GM12874 (cell line): ENCODE measurements at regions not wholly inside any gene's neighbourhood (a gene's known extent, or its start where the extent isn't known, plus 50 kb on each side); places are given as distances from the start of the nearest gene placed in this dataset.

Experiments used
- CTCF ChIP-seq: IDR thresholded peaks from 2 replicates; pipeline ENCODE4 v1.5.1; 2011; ENCODE audit warnings: low read depth, mild to moderate bottlenecking, control low read depth, low read length, moderate library complexity; ENCODE audit not compliant: insufficient read depth

GRCh38 chr6:144405163-144405562 lies 120.0 kb downstream of the UTRN start:
- TF ChIP-seq CTCF, result no peak

- no peak for TF ChIP-seq CTCF
Measured at GRCh38 chr6:144406796-144407195, 121.7 kb downstream of the UTRN start.

GRCh38 chr6:144408161-144408560 lies 123.0 kb downstream of the UTRN start:
- TF ChIP-seq CTCF, result no peak

GRCh38 chr6:144410059-144410458 lies 124.9 kb downstream of the UTRN start:
- TF ChIP-seq CTCF, result no peak

GRCh38 chr6:144411531-144412165 lies 126.5 kb downstream of the UTRN start:
- no peak for TF ChIP-seq CTCF

- TF ChIP-seq CTCF, result no peak
Measured at GRCh38 chr6:144413418-144413817, 128.3 kb downstream of the UTRN start.

- TF ChIP-seq CTCF, result no peak
Measured at GRCh38 chr6:144415014-144415413, 129.9 kb downstream of the UTRN start.
